Medulla oblongata (tissue), 1 donor: ENCODE measurements at regions not wholly inside any gene's neighbourhood (a gene's known extent, or its start where the extent isn't known, plus 50 kb on each side); places are given as distances from the start of the nearest gene placed in this dataset.
"Not testable (repeated sequence)": the region's sequence is repeated elsewhere in the genome, so short reads cannot be mapped to it uniquely, and the experiment has no call there.

Experiments used
- DNase-seq: peaks from one replicate; pipeline ENCODE4 v3.0.0-alpha.2; 2015; ENCODE audit errors: extremely low spot score

GRCh38 chr6:169980826-169981450, 229.5 kb downstream of the ERMARD start:
- no peak for DNase-seq

- no peak for DNase-seq
Measured at GRCh38 chr6:169979873-169980432, 228.5 kb downstream of the ERMARD start.

GRCh38 chr6:169978615-169979161, 227.3 kb downstream of the ERMARD start:
- DNase-seq: no peak

- no peak for DNase-seq
Measured at GRCh38 chr6:169977434-169978265, 226.2 kb downstream of the ERMARD start.

- no peak for DNase-seq
Measured at GRCh38 chr6:169976301-169977081, 225.1 kb downstream of the ERMARD start.

GRCh38 chr6:169975701-169976100, 224.3 kb downstream of the ERMARD start:
- no peak for DNase-seq

GRCh38 chr6:169975286-169975685, 223.9 kb downstream of the ERMARD start:
- DNase-seq: no peak

GRCh38 chr6:169974663-169975062, 223.2 kb downstream of the ERMARD start:
- DNase-seq: no peak

GRCh38 chr6:169973588-169974467, 222.4 kb downstream of the ERMARD start:
- not testable (repeated sequence) for DNase-seq

GRCh38 chr6:169972736-169973135, 221.3 kb downstream of the ERMARD start:
- no peak for DNase-seq

- DNase-seq: no peak
Measured at GRCh38 chr6:169972101-169972651, 220.8 kb downstream of the ERMARD start.

GRCh38 chr6:169971081-169971861, 219.8 kb downstream of the ERMARD start:
- no peak for DNase-seq

- DNase-seq: no peak
Measured at GRCh38 chr6:169970306-169970988, 219.0 kb downstream of the ERMARD start.

GRCh38 chr6:169969372-169970099, 218.1 kb downstream of the ERMARD start:
- no peak for DNase-seq

- DNase-seq: no peak
Measured at GRCh38 chr6:169968541-169969270, 217.3 kb downstream of the ERMARD start.

- DNase-seq: no peak
Measured at GRCh38 chr6:169967687-169968086, 216.3 kb downstream of the ERMARD start.

GRCh38 chr6:169966312-169967181, 215.1 kb downstream of the ERMARD start:
- no peak for DNase-seq
